MCF 10A (cell line): ENCODE measurements at regions not wholly inside any gene's neighbourhood (a gene's known extent, or its start where the extent isn't known, plus 50 kb on each side); places are given as distances from the start of the nearest gene placed in this dataset.

Source experiments
- BruUV-seq: library from RNA; stranded (reverse); fragments of 400-500 nt; replicated peaks from 2 replicates; lab custom pipeline; 2021; lab: Mats Ljungman, UMichigan
- CTCF ChIA-PET: fragments of 300-600 bp; sonication (Branson Sonifier 250); formaldehyde crosslinking; extraction: SDS; loops from one replicate; lab custom pipeline; 2021; ENCODE audit warnings: antibody characterized with exemption, inconsistent platforms; lab: Yijun Ruan, JAX
- POLR2A ChIA-PET: fragments of 300-600, 350-650 bp; sonication (Branson Sonifier 250); formaldehyde crosslinking; extraction: SDS; loops from one replicate; lab custom pipeline; 2020; ENCODE audit warnings: antibody characterized with exemption, inconsistent platforms; lab: Yijun Ruan, JAX
- DNase-seq: peaks from one replicate; pipeline ENCODE4 v3.0.0-alpha.2; 2018; ENCODE audit not compliant: unreplicated experiment
- H3K27ac Mint-ChIP-seq: one replicate; pipeline ENCODE4 v1.8.0; 2022; ENCODE audit warnings: mild to moderate bottlenecking, low read depth, mixed read lengths; ENCODE audit not compliant: unreplicated experiment
- H3K27me3 Mint-ChIP-seq: one replicate; pipeline ENCODE4 v1.8.0; 2022; ENCODE audit warnings: mixed read lengths; ENCODE audit not compliant: insufficient read depth, unreplicated experiment
- H3K36me3 Mint-ChIP-seq: one replicate; pipeline ENCODE4 v1.8.0; 2022; ENCODE audit warnings: mild to moderate bottlenecking, moderate library complexity, mixed read lengths; ENCODE audit not compliant: insufficient read depth, unreplicated experiment
- H3K4me1 Mint-ChIP-seq: one replicate; pipeline ENCODE4 v1.8.0; 2022; ENCODE audit warnings: mixed read lengths; ENCODE audit not compliant: insufficient read depth, unreplicated experiment
- H3K4me3 Mint-ChIP-seq: one replicate; pipeline ENCODE4 v1.8.0; 2022; ENCODE audit warnings: mild to moderate bottlenecking, moderate library complexity, mixed read lengths; ENCODE audit not compliant: unreplicated experiment
- H3K9me3 Mint-ChIP-seq: one replicate; pipeline ENCODE4 v1.8.0; 2022; ENCODE audit warnings: mixed read lengths; ENCODE audit not compliant: unreplicated experiment
- intact Hi-C: fragments of 100-400 bp; cut with micrococcal nuclease; formaldehyde crosslinking; loops from 2 replicates; pipeline ENCODE4 v1.14.1; 2022
- TF ChIP-seq, protein P1 (sequence below): fragments of 200-600 bp; IDR thresholded peaks from one replicate; pipeline ENCODE4 v1.8.0; 2022; ENCODE audit warnings: antibody characterized with exemption, mild to moderate bottlenecking; ENCODE audit not compliant: unreplicated experiment

DNA sequence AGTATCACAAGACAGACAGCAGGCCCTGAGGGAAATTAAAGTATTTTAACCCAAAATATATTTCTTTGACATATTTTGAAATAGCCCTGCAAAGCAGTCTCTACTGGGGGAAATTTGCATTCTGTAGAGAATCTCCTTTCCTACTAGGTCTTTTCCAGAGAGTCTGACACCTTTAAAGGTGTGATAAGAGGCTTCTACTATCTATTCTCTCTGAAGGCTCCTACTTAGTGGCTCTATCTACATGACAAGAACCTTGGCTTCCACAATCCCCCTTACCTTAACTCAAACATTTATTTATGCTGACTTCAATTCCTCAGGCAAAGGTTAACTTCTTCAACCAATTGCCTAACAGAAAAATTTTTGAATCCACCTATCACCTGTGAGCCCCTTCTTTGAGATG, 174.6 kb upstream of the GALNT5 start:
- H3K36me3 Mint-ChIP-seq: no peaks in the 10 kb centered on the region
- no peaks in the 10 kb centered on the region for H3K4me1 Mint-ChIP-seq
- no TSS peak for BruUV-seq
- no peak overlapping the region for H3K27ac Mint-ChIP-seq
- no peaks in the 10 kb centered on the region for H3K9me3 Mint-ChIP-seq
- ChIA-PET POLR2A (no interaction called here), CTCF (interaction anchor here (0.6 kb wide), 1 partner anchor 522 kb away, joined by 3 read pairs; no protein-coding TSS in a partner anchor)
- no peaks in the 10 kb centered on the region for H3K27me3 Mint-ChIP-seq
- intact Hi-C loops: no loop called here
- H3K4me3 Mint-ChIP-seq: no peak overlapping the region
- no peak for DNase-seq
- TF ChIP-seq, protein P1, sequence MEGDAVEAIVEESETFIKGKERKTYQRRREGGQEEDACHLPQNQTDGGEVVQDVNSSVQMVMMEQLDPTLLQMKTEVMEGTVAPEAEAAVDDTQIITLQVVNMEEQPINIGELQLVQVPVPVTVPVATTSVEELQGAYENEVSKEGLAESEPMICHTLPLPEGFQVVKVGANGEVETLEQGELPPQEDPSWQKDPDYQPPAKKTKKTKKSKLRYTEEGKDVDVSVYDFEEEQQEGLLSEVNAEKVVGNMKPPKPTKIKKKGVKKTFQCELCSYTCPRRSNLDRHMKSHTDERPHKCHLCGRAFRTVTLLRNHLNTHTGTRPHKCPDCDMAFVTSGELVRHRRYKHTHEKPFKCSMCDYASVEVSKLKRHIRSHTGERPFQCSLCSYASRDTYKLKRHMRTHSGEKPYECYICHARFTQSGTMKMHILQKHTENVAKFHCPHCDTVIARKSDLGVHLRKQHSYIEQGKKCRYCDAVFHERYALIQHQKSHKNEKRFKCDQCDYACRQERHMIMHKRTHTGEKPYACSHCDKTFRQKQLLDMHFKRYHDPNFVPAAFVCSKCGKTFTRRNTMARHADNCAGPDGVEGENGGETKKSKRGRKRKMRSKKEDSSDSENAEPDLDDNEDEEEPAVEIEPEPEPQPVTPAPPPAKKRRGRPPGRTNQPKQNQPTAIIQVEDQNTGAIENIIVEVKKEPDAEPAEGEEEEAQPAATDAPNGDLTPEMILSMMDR: no peak

DNA sequence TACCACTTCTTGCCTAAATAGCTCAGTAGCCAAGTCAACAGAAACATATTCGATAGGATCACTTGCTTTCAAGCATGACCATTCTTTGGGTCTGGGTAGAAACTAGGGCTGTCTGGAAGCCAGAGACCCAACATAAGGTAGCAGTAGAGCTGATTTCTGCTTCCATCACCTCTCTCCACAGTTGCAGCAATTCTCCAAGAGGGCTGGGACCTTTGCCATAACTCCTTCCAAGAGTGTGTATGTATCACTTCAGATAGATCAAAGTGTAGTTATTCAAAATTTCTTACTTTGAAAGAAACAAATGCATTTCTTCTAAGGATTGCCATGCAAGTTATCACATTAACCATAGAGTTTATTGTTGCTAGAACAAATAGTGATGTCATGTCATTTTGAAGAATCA, 172.0 kb upstream of the GALNT5 start:
- H3K4me3 Mint-ChIP-seq: no peak overlapping the region
- CTCF ChIA-PET: interaction anchor here (0.6 to 1.0 kb wide), 2 partner anchors 89 to 242 kb away, joined by 3 to 4 read pairs; no protein-coding TSS in a partner anchor
- POLR2A ChIA-PET: no interaction called here

DNA sequence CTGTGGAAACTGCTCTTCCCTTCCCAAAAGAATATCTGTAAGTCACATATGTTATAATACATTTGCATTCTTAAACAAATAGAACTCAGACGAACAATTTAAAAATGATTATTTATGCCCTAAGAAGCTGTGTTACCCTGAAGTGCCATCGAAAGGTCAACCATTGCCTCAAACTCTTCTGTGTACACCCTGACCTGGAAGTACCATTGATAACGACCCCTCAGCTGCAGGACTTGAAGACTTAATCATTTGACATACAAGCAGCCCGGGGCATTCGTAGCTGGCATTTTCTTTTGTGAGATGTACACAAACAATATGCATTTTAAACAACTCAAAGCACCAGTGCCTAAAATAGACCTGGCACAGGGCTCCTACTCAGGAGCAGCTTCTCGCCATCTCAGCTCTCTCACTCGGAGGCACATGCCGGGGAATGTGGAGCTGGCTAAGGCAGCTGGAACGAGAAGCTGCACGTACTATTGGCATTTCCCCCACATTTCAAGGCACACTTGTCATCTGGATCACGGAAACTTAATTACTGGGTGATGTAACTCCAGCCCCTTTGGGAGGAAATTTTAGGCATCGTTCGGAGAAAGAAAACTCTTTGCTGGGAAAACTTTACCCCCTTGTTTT, 170.0 kb upstream of the GALNT5 start:
- intact Hi-C loops: no loop called here
- no peaks in the 10 kb centered on the region for H3K36me3 Mint-ChIP-seq
- H3K4me3 Mint-ChIP-seq: no peak overlapping the region
- H3K27me3 Mint-ChIP-seq: no peaks in the 10 kb centered on the region
- POLR2A ChIA-PET: no interaction called here
- no peaks in the 10 kb centered on the region for H3K9me3 Mint-ChIP-seq
- CTCF ChIA-PET: interaction anchor here (0.6 kb wide), 2 partner anchors 31 to 752 kb away, joined by 3 to 5 read pairs; no protein-coding TSS in a partner anchor
- no peak for DNase-seq
- no peak overlapping the region for H3K27ac Mint-ChIP-seq
- TF ChIP-seq, protein P1: no peak
- no peaks in the 10 kb centered on the region for H3K4me1 Mint-ChIP-seq
- BruUV-seq: no TSS peak

More for the DNA sequence above, 172.0 kb upstream of the GALNT5 start:
- TF ChIP-seq, protein P1: no peak
- no peaks in the 10 kb centered on the region for H3K9me3 Mint-ChIP-seq
- H3K27ac Mint-ChIP-seq: no peak overlapping the region
- no peaks in the 10 kb centered on the region for H3K27me3 Mint-ChIP-seq
- intact Hi-C loops: no loop called here
- no TSS peak for BruUV-seq
- H3K36me3 Mint-ChIP-seq: no peaks in the 10 kb centered on the region
- no peak for DNase-seq
- H3K4me1 Mint-ChIP-seq: no peaks in the 10 kb centered on the region

DNA sequence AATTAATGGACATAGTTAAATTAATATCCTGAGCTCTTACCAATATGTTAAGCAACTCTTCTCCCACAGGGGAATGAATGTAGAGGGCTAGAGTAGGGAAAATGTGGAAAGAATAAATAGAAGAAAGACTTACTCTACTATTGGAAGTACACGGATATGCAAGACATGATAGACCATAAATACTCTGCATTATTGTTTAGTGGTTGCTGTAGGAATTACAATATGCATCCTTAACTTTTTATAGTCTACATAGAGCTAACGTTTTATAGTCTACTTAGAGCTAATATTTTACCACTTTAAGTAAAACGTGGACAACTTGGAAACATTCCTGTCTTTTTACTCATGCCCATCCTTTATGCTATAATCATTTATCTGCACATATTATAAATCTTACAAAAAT, 163.8 kb upstream of the GALNT5 start:
- no peak for DNase-seq
- POLR2A ChIA-PET: interaction anchor here (0.8 kb wide), 1 partner anchor 15 kb away, joined by 3 read pairs; no protein-coding TSS in a partner anchor
- TF ChIP-seq, protein P1: no peak
- Mint-ChIP-seq H3K4me1 (no peaks in the 10 kb centered on the region), H3K4me3 (no peak overlapping the region), H3K36me3 (no peaks in the 10 kb centered on the region), H3K27me3 (no peaks in the 10 kb centered on the region), H3K27ac (no peak overlapping the region), H3K9me3 (no peaks in the 10 kb centered on the region)
- intact Hi-C loops: no loop called here
- CTCF ChIA-PET: interaction anchor here (0.6 to 0.9 kb wide), 3 partner anchors 35 to 906 kb away, joined by 3 read pairs; no protein-coding TSS in a partner anchor
- BruUV-seq: no TSS peak
